HepG2 (cell line): ENCODE measurements at regions not wholly inside any gene's neighbourhood (a gene's known extent, or its start where the extent isn't known, plus 50 kb on each side); places are given as distances from the start of the nearest gene placed in this dataset.

ENCODE experiments used
- ATAC-seq: fragments of 200-7000 bp; cut with Tn5 transposase; 3 replicates; pipeline ENCODE4 v1.9.1; 2020; ENCODE audit warnings: mild to moderate bottlenecking, moderate library complexity
- BruUV-seq: library from RNA; stranded (reverse); fragments of 400-500 nt; replicated peaks from 2 replicates; lab custom pipeline; 2021; lab: Mats Ljungman, UMichigan
- CTCF ChIA-PET: fragments of 300-600 bp; formaldehyde crosslinking; extraction: SDS; loops from one replicate; lab custom pipeline; 2021; ENCODE audit warnings: low total read pairs, inconsistent platforms, low intra/inter-chr PET ratio; lab: Yijun Ruan, JAX
- POLR2A ChIA-PET: fragments of 350-600 bp; sonication (Branson Sonifier 250); formaldehyde crosslinking; loops from one replicate; lab custom pipeline; 2020; ENCODE audit warnings: antibody characterized with exemption, inconsistent platforms; lab: Yijun Ruan, JAX
- DNase-seq: peaks from one replicate; pipeline ENCODE4 v3.0.0-alpha.2; 2015; ENCODE audit warnings: low spot score
- FAIRE-seq: peaks from 3 replicates; lab custom pipeline; 2011; peaks lifted over from hg19 to GRCh38; lab: Jason Lieb, UNC
- H2AFZ ChIP-seq: one replicate; pipeline ENCODE4 v1.6.1; 2011; ENCODE audit warnings: low read length, inconsistent platforms
- H3K27ac ChIP-seq: fragments of 300-600 bp; 3 replicates; pipeline ENCODE4 v1.8.0; 2011; ENCODE audit warnings: mixed run types, mild to moderate bottlenecking, mixed read lengths, low read length, inconsistent platforms; ENCODE audit not compliant: insufficient read depth; ENCODE audit errors: extremely low read length
- H3K27me3 ChIP-seq, 2 experiments: fragments of 200-600 bp in 1 of 2; 2 replicates in 1 of 2; 3 replicates in 1 of 2; pipeline versions ENCODE4 v1.6.0 to v1.8.0; 2011; ENCODE audit warnings: low read length in 2 of 2, mild to moderate bottlenecking in 2 of 2, moderate library complexity in 2 of 2, inconsistent platforms in 1 of 2; ENCODE audit not compliant: insufficient read depth in 2 of 2, control insufficient read depth in 1 of 2
- H3K36me3 ChIP-seq, 2 experiments: fragments of 200-600 bp in 1 of 2; replicated peaks in 1 of 2; 2 replicates in 1 of 2; 3 replicates in 1 of 2; pipeline versions ENCODE4 v1.5.1 to v1.8.0; 2011; ENCODE audit warnings: low read length in 2 of 2, inconsistent platforms in 1 of 2; ENCODE audit not compliant: insufficient read depth in 2 of 2, control insufficient read depth in 1 of 2
- H3K4me1 ChIP-seq: 2 replicates; pipeline ENCODE4 v1.5.1; 2012; ENCODE audit warnings: low read length, inconsistent platforms; ENCODE audit not compliant: insufficient read depth
- H3K4me2 ChIP-seq: 2 replicates; pipeline ENCODE4 v1.6.0; 2011; ENCODE audit warnings: low read depth, low read length, inconsistent platforms
- H3K4me3 ChIP-seq, 3 experiments: fragments of 200-600 bp in 1 of 3; sonication (generic), shearing (Covaris generic) in 1 of 3; replicated peaks in 1 of 3; 2 replicates each; pipeline ENCODE4 v1.5.1; 2011 to 2016; ENCODE audit warnings: low read length in 3 of 3, inconsistent platforms in 2 of 3, low read depth in 2 of 3, mild to moderate bottlenecking in 2 of 3, control low read depth in 1 of 3, mixed read lengths in 1 of 3; ENCODE audit not compliant: insufficient read depth in 1 of 3
- H3K79me2 ChIP-seq: one replicate; pipeline ENCODE4 v1.6.1; 2011; ENCODE audit warnings: low read length, inconsistent platforms; ENCODE audit not compliant: insufficient read depth
- H3K9ac ChIP-seq: 2 replicates; pipeline ENCODE4 v1.6.0; 2011; ENCODE audit warnings: mild to moderate bottlenecking, low read depth, low read length, inconsistent platforms; ENCODE audit not compliant: insufficient read depth
- H3K9me3 ChIP-seq: 2 replicates; pipeline ENCODE4 v1.5.1; 2012; ENCODE audit warnings: mild to moderate bottlenecking, low read length
- H4K20me1 ChIP-seq: 2 replicates; pipeline ENCODE4 v1.6.0; 2011; ENCODE audit warnings: inconsistent platforms, mild to moderate bottlenecking, low read length, moderate library complexity; ENCODE audit not compliant: insufficient read depth
- ARNTL ChIP-seq: sonication (generic); formaldehyde crosslinking; IDR thresholded peaks from 2 replicates; pipeline ENCODE4 v1.4.0; 2020; ENCODE audit warnings: mild to moderate bottlenecking, missing genetic modification reagents
- JUN ChIP-seq: sonication (generic); formaldehyde crosslinking; IDR thresholded peaks from 2 replicates; pipeline ENCODE4 v1.4.0; 2020; ENCODE audit warnings: mild to moderate bottlenecking, missing genetic modification reagents
- MATR3 ChIP-seq: sonication (generic); formaldehyde crosslinking; IDR thresholded peaks from 2 replicates; pipeline ENCODE4 v1.4.0; 2020; ENCODE audit warnings: missing genetic modification reagents
- MXI1 ChIP-seq: IDR thresholded peaks from 3 replicates; pipeline ENCODE4 v1.6.1; 2012; ENCODE audit warnings: low read depth, low read length, inconsistent platforms, borderline replicate concordance
- MZF1 ChIP-seq: sonication (generic); formaldehyde crosslinking; IDR thresholded peaks from 2 replicates; pipeline ENCODE4 v1.8.1; 2023; ENCODE audit warnings: mild to moderate bottlenecking, missing genetic modification reagents, borderline replicate concordance
- NFE2L2 ChIP-seq: fragments of 150-350 bp; IDR thresholded peaks from 2 replicates; pipeline ENCODE4 v1.6.1; 2014; ENCODE audit warnings: low read length
- RFX1 ChIP-seq: fragments of 450-650 bp; IDR thresholded peaks from 2 replicates; pipeline ENCODE4 v1.6.1; 2017
- ZNF331 ChIP-seq: sonication (generic); formaldehyde crosslinking; IDR thresholded peaks from 2 replicates; pipeline ENCODE4 v1.4.0; 2020; ENCODE audit warnings: missing genetic modification reagents
- ZNF564 ChIP-seq: sonication (generic); formaldehyde crosslinking; IDR thresholded peaks from 2 replicates; pipeline ENCODE4 v1.8.1; 2023; ENCODE audit warnings: mild to moderate bottlenecking, missing genetic modification reagents
- ZNF75D ChIP-seq: sonication (generic); formaldehyde crosslinking; IDR thresholded peaks from 2 replicates; pipeline ENCODE4 v1.8.1; 2023; ENCODE audit warnings: missing genetic modification reagents, mild to moderate bottlenecking, borderline replicate concordance
- WGBS: methylation state at CpG from one replicate; pipeline ENCODE4 v1.1.6; 2017; ENCODE audit warnings: low lambda C conversion rate; 5-methylcytosine and 5-hydroxymethylcytosine counted together
- in situ Hi-C: cut with HindIII; loops from 2 replicates; pipeline ENCODE4 v1.10.0; 2017; ENCODE audit warnings: low pct_unique_long_range_greater_than_20kb; ENCODE audit not compliant: extremely low pct_ligation_motif_present
- intact Hi-C: fragments of 100-400 bp; cut with micrococcal nuclease; formaldehyde crosslinking; loops from one replicate; pipeline ENCODE4 v1.10.0; 2022; ENCODE audit not compliant: unreplicated experiment
- TF ChIP-seq, protein P1 (sequence below): sonication (generic); formaldehyde crosslinking; IDR thresholded peaks from 2 replicates; pipeline ENCODE4 v1.5.1; 2020; ENCODE audit warnings: mild to moderate bottlenecking, missing genetic modification reagents, borderline replicate concordance
- TF ChIP-seq, protein P2 (sequence below): sonication (generic); formaldehyde crosslinking; IDR thresholded peaks from 2 replicates; pipeline ENCODE4 v1.5.0; 2020; ENCODE audit warnings: mild to moderate bottlenecking, missing genetic modification reagents
- TF ChIP-seq, protein P3 (sequence below): IDR thresholded peaks from 2 replicates; pipeline ENCODE4 v1.6.1; 2016; ENCODE audit warnings: low read depth, control low read depth
- TF ChIP-seq, protein P4 (sequence below): sonication (generic); formaldehyde crosslinking; IDR thresholded peaks from 2 replicates; pipeline ENCODE4 v1.5.1; 2020; ENCODE audit warnings: missing genetic modification reagents, mild to moderate bottlenecking, borderline replicate concordance
- TF ChIP-seq, protein P5 (sequence below): sonication (generic); formaldehyde crosslinking; IDR thresholded peaks from 2 replicates; pipeline ENCODE4 v1.4.0; 2020; ENCODE audit warnings: missing genetic modification reagents

DNA sequence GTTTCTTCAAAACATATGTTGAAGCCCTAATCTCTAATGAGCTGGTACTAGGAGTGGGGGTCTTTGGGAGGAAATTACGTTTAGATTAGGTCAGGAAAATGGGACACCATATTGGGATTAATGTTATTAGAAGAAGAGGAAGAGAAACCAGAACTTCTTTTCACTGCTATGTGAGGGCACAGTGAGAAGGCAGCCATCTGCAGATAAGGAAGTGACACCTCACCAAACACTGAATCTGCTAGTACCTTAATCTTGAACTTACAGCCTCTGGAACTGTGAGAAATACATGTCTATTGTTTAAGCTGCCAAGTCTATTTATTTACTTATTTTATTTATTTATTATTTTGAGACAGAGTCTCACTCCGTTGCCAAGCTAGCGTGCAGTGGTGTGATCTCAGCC lies 482.4 kb downstream of the CDY2B start:
- FAIRE-seq, result no peak
- no peak overlapping the region for H3K27ac ChIP-seq
- no peaks in the 10 kb centered on the region for H4K20me1 ChIP-seq
- no peak for ATAC-seq
- CTCF ChIA-PET, result no interaction called here
- H3K4me2 ChIP-seq, result no peak overlapping the region
- BruUV-seq, result no TSS peak
- no peaks in the 10 kb centered on the region for H3K36me3 ChIP-seq
- DNase-seq, result no peak
- no peaks in the 10 kb centered on the region for H3K27me3 ChIP-seq
- no peak overlapping the region for H2AFZ ChIP-seq
- intact Hi-C loops (no loop called here), in situ Hi-C loops (no loop called here)
- H3K4me3 ChIP-seq, result no peak overlapping the region
- POLR2A ChIA-PET, result no interaction called here
- no peaks in the 10 kb centered on the region for H3K4me1 ChIP-seq
- TF ChIP-seq MATR3 (CRISPR knock-in tag) (no peak), JUN (no peak), MXI1 (no peak), NFE2L2 (no peak), RFX1 (no peak), ZNF331 (CRISPR knock-in tag) (no peak), ZNF75D (CRISPR knock-in tag) (no peak), ZNF564 (CRISPR knock-in tag) (no peak), MZF1 (no peak), ARNTL (CRISPR knock-in tag) (no peak)
- TF ChIP-seq, protein P1, sequence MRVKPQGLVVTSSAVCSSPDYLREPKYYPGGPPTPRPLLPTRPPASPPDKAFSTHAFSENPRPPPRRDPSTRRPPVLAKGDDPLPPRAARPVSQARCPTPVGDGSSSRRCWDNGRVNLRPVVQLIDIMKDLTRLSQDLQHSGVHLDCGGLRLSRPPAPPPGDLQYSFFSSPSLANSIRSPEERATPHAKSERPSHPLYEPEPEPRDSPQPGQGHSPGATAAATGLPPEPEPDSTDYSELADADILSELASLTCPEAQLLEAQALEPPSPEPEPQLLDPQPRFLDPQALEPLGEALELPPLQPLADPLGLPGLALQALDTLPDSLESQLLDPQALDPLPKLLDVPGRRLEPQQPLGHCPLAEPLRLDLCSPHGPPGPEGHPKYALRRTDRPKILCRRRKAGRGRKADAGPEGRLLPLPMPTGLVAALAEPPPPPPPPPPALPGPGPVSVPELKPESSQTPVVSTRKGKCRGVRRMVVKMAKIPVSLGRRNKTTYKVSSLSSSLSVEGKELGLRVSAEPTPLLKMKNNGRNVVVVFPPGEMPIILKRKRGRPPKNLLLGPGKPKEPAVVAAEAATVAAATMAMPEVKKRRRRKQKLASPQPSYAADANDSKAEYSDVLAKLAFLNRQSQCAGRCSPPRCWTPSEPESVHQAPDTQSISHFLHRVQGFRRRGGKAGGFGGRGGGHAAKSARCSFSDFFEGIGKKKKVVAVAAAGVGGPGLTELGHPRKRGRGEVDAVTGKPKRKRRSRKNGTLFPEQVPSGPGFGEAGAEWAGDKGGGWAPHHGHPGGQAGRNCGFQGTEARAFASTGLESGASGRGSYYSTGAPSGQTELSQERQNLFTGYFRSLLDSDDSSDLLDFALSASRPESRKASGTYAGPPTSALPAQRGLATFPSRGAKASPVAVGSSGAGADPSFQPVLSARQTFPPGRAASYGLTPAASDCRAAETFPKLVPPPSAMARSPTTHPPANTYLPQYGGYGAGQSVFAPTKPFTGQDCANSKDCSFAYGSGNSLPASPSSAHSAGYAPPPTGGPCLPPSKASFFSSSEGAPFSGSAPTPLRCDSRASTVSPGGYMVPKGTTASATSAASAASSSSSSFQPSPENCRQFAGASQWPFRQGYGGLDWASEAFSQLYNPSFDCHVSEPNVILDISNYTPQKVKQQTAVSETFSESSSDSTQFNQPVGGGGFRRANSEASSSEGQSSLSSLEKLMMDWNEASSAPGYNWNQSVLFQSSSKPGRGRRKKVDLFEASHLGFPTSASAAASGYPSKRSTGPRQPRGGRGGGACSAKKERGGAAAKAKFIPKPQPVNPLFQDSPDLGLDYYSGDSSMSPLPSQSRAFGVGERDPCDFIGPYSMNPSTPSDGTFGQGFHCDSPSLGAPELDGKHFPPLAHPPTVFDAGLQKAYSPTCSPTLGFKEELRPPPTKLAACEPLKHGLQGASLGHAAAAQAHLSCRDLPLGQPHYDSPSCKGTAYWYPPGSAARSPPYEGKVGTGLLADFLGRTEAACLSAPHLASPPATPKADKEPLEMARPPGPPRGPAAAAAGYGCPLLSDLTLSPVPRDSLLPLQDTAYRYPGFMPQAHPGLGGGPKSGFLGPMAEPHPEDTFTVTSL, result no peak
- TF ChIP-seq, protein P2, sequence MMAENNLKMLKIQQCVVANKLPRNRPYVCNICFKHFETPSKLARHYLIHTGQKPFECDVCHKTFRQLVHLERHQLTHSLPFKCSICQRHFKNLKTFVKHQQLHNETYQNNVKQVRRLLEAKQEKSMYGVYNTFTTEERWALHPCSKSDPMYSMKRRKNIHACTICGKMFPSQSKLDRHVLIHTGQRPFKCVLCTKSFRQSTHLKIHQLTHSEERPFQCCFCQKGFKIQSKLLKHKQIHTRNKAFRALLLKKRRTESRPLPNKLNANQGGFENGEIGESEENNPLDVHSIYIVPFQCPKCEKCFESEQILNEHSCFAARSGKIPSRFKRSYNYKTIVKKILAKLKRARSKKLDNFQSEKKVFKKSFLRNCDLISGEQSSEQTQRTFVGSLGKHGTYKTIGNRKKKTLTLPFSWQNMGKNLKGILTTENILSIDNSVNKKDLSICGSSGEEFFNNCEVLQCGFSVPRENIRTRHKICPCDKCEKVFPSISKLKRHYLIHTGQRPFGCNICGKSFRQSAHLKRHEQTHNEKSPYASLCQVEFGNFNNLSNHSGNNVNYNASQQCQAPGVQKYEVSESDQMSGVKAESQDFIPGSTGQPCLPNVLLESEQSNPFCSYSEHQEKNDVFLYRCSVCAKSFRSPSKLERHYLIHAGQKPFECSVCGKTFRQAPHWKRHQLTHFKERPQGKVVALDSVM (CRISPR knock-in tag), result no peak
- TF ChIP-seq, protein P3, sequence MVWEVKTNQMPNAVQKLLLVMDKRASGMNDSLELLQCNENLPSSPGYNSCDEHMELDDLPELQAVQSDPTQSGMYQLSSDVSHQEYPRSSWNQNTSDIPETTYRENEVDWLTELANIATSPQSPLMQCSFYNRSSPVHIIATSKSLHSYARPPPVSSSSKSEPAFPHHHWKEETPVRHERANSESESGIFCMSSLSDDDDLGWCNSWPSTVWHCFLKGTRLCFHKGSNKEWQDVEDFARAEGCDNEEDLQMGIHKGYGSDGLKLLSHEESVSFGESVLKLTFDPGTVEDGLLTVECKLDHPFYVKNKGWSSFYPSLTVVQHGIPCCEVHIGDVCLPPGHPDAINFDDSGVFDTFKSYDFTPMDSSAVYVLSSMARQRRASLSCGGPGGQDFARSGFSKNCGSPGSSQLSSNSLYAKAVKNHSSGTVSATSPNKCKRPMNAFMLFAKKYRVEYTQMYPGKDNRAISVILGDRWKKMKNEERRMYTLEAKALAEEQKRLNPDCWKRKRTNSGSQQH (CRISPR knock-in tag), result no peak
- TF ChIP-seq, protein P4, sequence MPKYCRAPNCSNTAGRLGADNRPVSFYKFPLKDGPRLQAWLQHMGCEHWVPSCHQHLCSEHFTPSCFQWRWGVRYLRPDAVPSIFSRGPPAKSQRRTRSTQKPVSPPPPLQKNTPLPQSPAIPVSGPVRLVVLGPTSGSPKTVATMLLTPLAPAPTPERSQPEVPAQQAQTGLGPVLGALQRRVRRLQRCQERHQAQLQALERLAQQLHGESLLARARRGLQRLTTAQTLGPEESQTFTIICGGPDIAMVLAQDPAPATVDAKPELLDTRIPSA (CRISPR knock-in tag), result no peak
- TF ChIP-seq, protein P5, sequence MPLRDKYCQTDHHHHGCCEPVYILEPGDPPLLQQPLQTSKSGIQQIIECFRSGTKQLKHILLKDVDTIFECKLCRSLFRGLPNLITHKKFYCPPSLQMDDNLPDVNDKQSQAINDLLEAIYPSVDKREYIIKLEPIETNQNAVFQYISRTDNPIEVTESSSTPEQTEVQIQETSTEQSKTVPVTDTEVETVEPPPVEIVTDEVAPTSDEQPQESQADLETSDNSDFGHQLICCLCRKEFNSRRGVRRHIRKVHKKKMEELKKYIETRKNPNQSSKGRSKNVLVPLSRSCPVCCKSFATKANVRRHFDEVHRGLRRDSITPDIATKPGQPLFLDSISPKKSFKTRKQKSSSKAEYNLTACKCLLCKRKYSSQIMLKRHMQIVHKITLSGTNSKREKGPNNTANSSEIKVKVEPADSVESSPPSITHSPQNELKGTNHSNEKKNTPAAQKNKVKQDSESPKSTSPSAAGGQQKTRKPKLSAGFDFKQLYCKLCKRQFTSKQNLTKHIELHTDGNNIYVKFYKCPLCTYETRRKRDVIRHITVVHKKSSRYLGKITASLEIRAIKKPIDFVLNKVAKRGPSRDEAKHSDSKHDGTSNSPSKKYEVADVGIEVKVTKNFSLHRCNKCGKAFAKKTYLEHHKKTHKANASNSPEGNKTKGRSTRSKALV (CRISPR knock-in tag), result no peak
- no peaks in the 10 kb centered on the region for H3K9me3 ChIP-seq
- no peaks in the 10 kb centered on the region for H3K79me2 ChIP-seq
- WGBS, result 11% methylated on average over 3 of the region's 3 CpGs
- H3K9ac ChIP-seq, result no peak overlapping the region
